H1 (cell line): ENCODE measurements at regions not wholly inside any gene's neighbourhood (a gene's known extent, or its start where the extent isn't known, plus 50 kb on each side); places are given as distances from the start of the nearest gene placed in this dataset.

Experiments used
- CTCF ChIA-PET: fragments of 300-600 bp; sonication (Branson Sonifier 250); formaldehyde crosslinking; loops from one replicate; lab custom pipeline; 2021; ENCODE audit not compliant: partially characterized antibody; lab: Charles Lee
- POLR2A ChIA-PET: fragments of 300-600 bp; sonication (Branson Sonifier 250); formaldehyde crosslinking; loops from one replicate; lab custom pipeline; 2021; ENCODE audit warnings: inconsistent platforms; ENCODE audit not compliant: partially characterized antibody; lab: Charles Lee
- DNase-seq, 2 experiments: peaks; one replicate each; pipeline versions ENCODE4 v3.0.0 to v3.0.0-alpha.2; 2010 to 2022; ENCODE audit warnings: low spot score in 2 of 2, low read depth in 1 of 2, mixed read lengths in 1 of 2
- FAIRE-seq: peaks from 2 replicates; lab custom pipeline; 2011; peaks lifted over from hg19 to GRCh38; lab: Jason Lieb, UNC
- H2AFZ ChIP-seq: 2 replicates; pipeline ENCODE4 v1.8.1; 2012; ENCODE audit warnings: low read length, inconsistent platforms
- H2AK5ac ChIP-seq: 2 replicates; pipeline ENCODE4 v1.6.1; 2013; ENCODE audit warnings: low read depth, low read length
- H2BK120ac ChIP-seq: replicated peaks from 2 replicates; pipeline ENCODE3; 2013; ENCODE audit warnings: low read depth, low read length, inconsistent platforms
- H2BK12ac ChIP-seq: 2 replicates; pipeline ENCODE4 v1.6.1; 2013; ENCODE audit warnings: low read depth, low read length
- H2BK15ac ChIP-seq: 2 replicates; pipeline ENCODE4 v1.6.1; 2013; ENCODE audit warnings: low read length
- H2BK20ac ChIP-seq: 2 replicates; pipeline ENCODE4 v1.6.1; 2013; ENCODE audit warnings: low read length
- H2BK5ac ChIP-seq: 2 replicates; pipeline ENCODE4 v1.6.1; 2013; ENCODE audit warnings: low read depth, low read length
- H3K14ac ChIP-seq: 2 replicates; pipeline ENCODE4 v1.6.1; 2013; ENCODE audit warnings: inconsistent platforms; ENCODE audit not compliant: insufficient read length
- H3K18ac ChIP-seq: 2 replicates; pipeline ENCODE4 v1.6.1; 2013; ENCODE audit warnings: low read length; ENCODE audit errors: extremely low read depth
- H3K23ac ChIP-seq: 2 replicates; pipeline ENCODE4 v1.6.1; 2013; ENCODE audit warnings: inconsistent platforms; ENCODE audit not compliant: insufficient read length
- H3K23me2 ChIP-seq: 2 replicates; pipeline ENCODE4 v1.6.1; 2013; ENCODE audit warnings: low read depth, low read length
- H3K27ac ChIP-seq: 2 replicates; pipeline ENCODE4 v1.6.1; 2011; ENCODE audit warnings: low read depth, low read length, inconsistent platforms
- H3K27me3 ChIP-seq, 4 experiments: replicated peaks in 1 of 4; 1 replicate in 1 of 4; 2 replicates in 3 of 4; pipeline versions ENCODE4 v1.6.1 to v1.8.1; 2011 to 2013; ENCODE audit warnings: low read length in 3 of 4, mild to moderate bottlenecking in 3 of 4, inconsistent platforms in 2 of 4, mixed read lengths in 2 of 4, moderate library complexity in 1 of 4; ENCODE audit not compliant: control insufficient read depth in 3 of 4, insufficient read depth in 3 of 4; ENCODE audit errors: extremely low read depth in 1 of 4
- H3K36me3 ChIP-seq, 4 experiments: 2 replicates each; pipeline versions ENCODE4 v1.6.1 to v1.8.1; 2011 to 2013; ENCODE audit warnings: mild to moderate bottlenecking in 4 of 4, low read length in 3 of 4, moderate library complexity in 2 of 4, control low read depth in 1 of 4, inconsistent platforms in 1 of 4; ENCODE audit not compliant: insufficient read depth in 4 of 4, control insufficient read depth in 2 of 4
- H3K4ac ChIP-seq: replicated peaks from 2 replicates; pipeline ENCODE3; 2013; ENCODE audit warnings: low read length, low read depth, mixed read lengths, inconsistent platforms; ENCODE audit not compliant: insufficient read length
- H3K4me1 ChIP-seq, 4 experiments: replicated peaks in 1 of 4; 1 replicate in 1 of 4; 2 replicates in 3 of 4; pipeline versions ENCODE4 v1.6.1 to v1.8.1; 2011 to 2013; ENCODE audit warnings: low read length in 3 of 4, inconsistent platforms in 2 of 4, mixed read lengths in 1 of 4; ENCODE audit not compliant: insufficient read depth in 4 of 4, control insufficient read depth in 3 of 4
- H3K4me2 ChIP-seq, 2 experiments: 2 replicates each; pipeline versions ENCODE4 v1.6.1 to v1.8.1; 2011 to 2013; ENCODE audit warnings: low read depth in 2 of 2, low read length in 2 of 2, control low read depth in 1 of 2, inconsistent platforms in 1 of 2, mild to moderate bottlenecking in 1 of 2; ENCODE audit not compliant: insufficient read depth in 1 of 2
- H3K4me3 ChIP-seq, 4 experiments: fragments of 200-600, 300-600 bp in 1 of 4; sonication (generic), shearing (Covaris generic), sonication (Bioruptor Twin) in 1 of 4; 2 replicates each; pipeline versions ENCODE4 v1.5.1 to v1.8.1; 2011 to 2016; ENCODE audit warnings: low read length in 4 of 4, low read depth in 3 of 4, control low read depth in 2 of 4, inconsistent platforms in 2 of 4, mild to moderate bottlenecking in 2 of 4, mixed read lengths in 1 of 4, moderate library complexity in 1 of 4; ENCODE audit not compliant: insufficient read depth in 2 of 4; ENCODE audit errors: extremely low read depth in 1 of 4
- H3K56ac ChIP-seq: replicated peaks from 2 replicates; pipeline ENCODE3; 2013; ENCODE audit warnings: low read depth, mild to moderate bottlenecking, mixed read lengths, low read length, inconsistent platforms; ENCODE audit not compliant: insufficient read length
- H3K79me1 ChIP-seq: 2 replicates; pipeline ENCODE4 v1.6.1; 2013; ENCODE audit warnings: low read depth, low read length, control low read depth
- H3K79me2 ChIP-seq, 2 experiments: 2 replicates each; pipeline versions ENCODE4 v1.6.1 to v1.8.1; 2012 to 2013; ENCODE audit warnings: low read length in 2 of 2, mild to moderate bottlenecking in 2 of 2, inconsistent platforms in 1 of 2; ENCODE audit not compliant: insufficient read depth in 2 of 2, control insufficient read depth in 1 of 2
- H3K9ac ChIP-seq, 4 experiments: replicated peaks in 1 of 4; 1 replicate in 1 of 4; 2 replicates in 3 of 4; pipeline versions ENCODE4 v1.6.1 to v1.8.1; 2011 to 2013; ENCODE audit warnings: low read depth in 3 of 4, low read length in 3 of 4, control low read depth in 2 of 4, mild to moderate bottlenecking in 2 of 4, moderate library complexity in 2 of 4, inconsistent platforms in 1 of 4; ENCODE audit errors: extremely low read depth in 1 of 4
- H3K9me3 ChIP-seq, 2 experiments: 2 replicates each; pipeline versions ENCODE4 v1.6.1 to v1.8.1; 2012 to 2013; ENCODE audit warnings: mild to moderate bottlenecking in 2 of 2, moderate library complexity in 2 of 2, control low read depth in 1 of 2, inconsistent platforms in 1 of 2, low read depth in 1 of 2, low read length in 1 of 2, mixed read lengths in 1 of 2; ENCODE audit not compliant: insufficient read depth in 2 of 2
- H4K20me1 ChIP-seq, 2 experiments: replicated peaks in 1 of 2; 2 replicates each; pipeline versions ENCODE3 to v1.8.1; 2011 to 2013; ENCODE audit warnings: inconsistent platforms in 2 of 2, low read length in 2 of 2, mild to moderate bottlenecking in 1 of 2; ENCODE audit not compliant: insufficient read depth in 2 of 2, control insufficient read depth in 1 of 2
- H4K5ac ChIP-seq: 2 replicates; pipeline ENCODE4 v1.6.1; 2013; ENCODE audit warnings: low read length, low read depth, mixed read lengths, inconsistent platforms; ENCODE audit not compliant: insufficient read length
- H4K8ac ChIP-seq: 2 replicates; pipeline ENCODE4 v1.8.0; 2013; ENCODE audit warnings: mild to moderate bottlenecking, moderate library complexity, low read length, inconsistent platforms; ENCODE audit not compliant: insufficient read depth; ENCODE audit errors: extremely low read depth
- H4K91ac ChIP-seq: replicated peaks from 2 replicates; pipeline ENCODE3; 2013; ENCODE audit warnings: low read length, mixed read lengths, inconsistent platforms; ENCODE audit not compliant: insufficient read length
- FOSL1 ChIP-seq: IDR thresholded peaks from 2 replicates; pipeline ENCODE4 v1.6.1; 2011; ENCODE audit warnings: mild to moderate bottlenecking, low read depth, low read length, moderate library complexity; ENCODE audit not compliant: insufficient read depth
- KDM4A ChIP-seq: IDR thresholded peaks from one replicate; pipeline ENCODE4 v1.7.1; 2012; ENCODE audit warnings: low read depth, mild to moderate bottlenecking, moderate library complexity, low read length, inconsistent platforms; ENCODE audit not compliant: severe bottlenecking
- MAX ChIP-seq: IDR thresholded peaks from 2 replicates; pipeline ENCODE4 v1.6.1; 2012; ENCODE audit warnings: inconsistent platforms
- NANOG ChIP-seq: IDR thresholded peaks from 2 replicates; pipeline ENCODE4 v1.6.1; 2011; ENCODE audit warnings: low read length, low read depth, mild to moderate bottlenecking, inconsistent platforms; ENCODE audit not compliant: insufficient read depth, poor library complexity, severe bottlenecking
- POLR2AphosphoS5 ChIP-seq: IDR thresholded peaks from 2 replicates; pipeline ENCODE4 v1.6.1; 2011; ENCODE audit warnings: low read depth, low read length
- RAD21 ChIP-seq, 2 experiments: IDR thresholded peaks in 1 of 2; conservative IDR thresholded peaks in 1 of 2; 2 replicates each; pipeline ENCODE4 v1.6.1; 2011; ENCODE audit warnings: low read depth in 2 of 2, low read length in 2 of 2, improper control_type of control experiment in 1 of 2, inconsistent platforms in 1 of 2, mild to moderate bottlenecking in 1 of 2, moderate library complexity in 1 of 2
- RFX5 ChIP-seq: IDR thresholded peaks from 2 replicates; pipeline ENCODE4 v1.6.1; 2011; ENCODE audit warnings: low read depth, low read length, improper control_type of control experiment, borderline replicate concordance
- SIN3A ChIP-seq, 2 experiments: IDR thresholded peaks in 1 of 2; conservative IDR thresholded peaks in 1 of 2; 2 replicates each; pipeline ENCODE4 v1.6.1; 2011 to 2012; ENCODE audit warnings: low read length in 2 of 2, improper control_type of control experiment in 1 of 2, low read depth in 1 of 2, mild to moderate bottlenecking in 1 of 2
- SP2 ChIP-seq: IDR thresholded peaks from 2 replicates; pipeline ENCODE4 v1.6.1; 2012; ENCODE audit warnings: mild to moderate bottlenecking, low read length, inconsistent platforms
- SUZ12 ChIP-seq: fragments of 200-600 bp; sonication (generic); IDR thresholded peaks from 2 replicates; pipeline ENCODE4 v1.6.1; 2012; ENCODE audit warnings: mild to moderate bottlenecking, inconsistent platforms, low read length, moderate library complexity, mixed read lengths
- TAF7 ChIP-seq: optimal IDR thresholded peaks from 2 replicates; pipeline ENCODE3; 2011; ENCODE audit warnings: low read depth, mild to moderate bottlenecking, inconsistent platforms, low read length, moderate library complexity, borderline replicate concordance
- TCF12 ChIP-seq: IDR thresholded peaks from 2 replicates; pipeline ENCODE4 v1.6.1; 2011; ENCODE audit warnings: low read depth, mild to moderate bottlenecking, low read length
- USF2 ChIP-seq: IDR thresholded peaks from 2 replicates; pipeline ENCODE4 v1.6.1; 2011; ENCODE audit warnings: low read length, improper control_type of control experiment

- Histone ChIP-seq H4K8ac (no peak overlapping the region), H3K56ac (no peak overlapping the region), H3K23me2 (no peaks in the 10 kb centered on the region), H3K4me1 (peaks cover 0 to 2% (median 0%) of the 10 kb centered on the region in 4 experiments; a peak in 1 of 7 replicates), H3K9ac (no peak overlapping the region), H2AFZ (no peak overlapping the region), H2BK12ac (no peak overlapping the region), H3K23ac (no peak overlapping the region), H4K91ac (no peak overlapping the region), H3K14ac (no peak overlapping the region), H4K20me1 (no peaks in the 10 kb centered on the region), H2BK20ac (no peak overlapping the region), H2AK5ac (no peak overlapping the region; the same call in 1 of the 2 replicates), H3K27me3 (peaks cover 0 to 5% (median 4%) of the 10 kb centered on the region in 4 experiments; a peak in 6 of 7 replicates), H2BK120ac (no peak overlapping the region), H3K79me2 (no peaks in the 10 kb centered on the region), H3K4ac (no peak overlapping the region), H3K4me2 (no peak overlapping the region), H4K5ac (no peak overlapping the region), H3K9me3 (peaks cover 0 to 2% of the 10 kb centered on the region in 2 experiments; a peak in 1 of 4 replicates), H3K27ac (no peak overlapping the region), H3K4me3 (no peak overlapping the region), H2BK5ac (no peak overlapping the region), H3K18ac (no peak overlapping the region), H3K79me1 (no peaks in the 10 kb centered on the region), H3K36me3 (no peaks in the 10 kb centered on the region), H2BK15ac (no peak overlapping the region)
- FAIRE-seq: no peak
- no peak for DNase-seq
- ChIA-PET POLR2A (interaction anchor here (1.1 kb wide), 1 partner anchor 167 kb away, joined by 4 read pairs; the partner anchor contains the start of gene SIX2), CTCF (no interaction called here)
- TF ChIP-seq SIN3A (conservative IDR thresholded peaks at IDR 0.05 in 1 of 2, IDR thresholded peaks at IDR 0.05 in 1 of 2; ENCODE audit: low read depth in 1 of 2, low read length in 2 of 2): no peak
- TF ChIP-seq SUZ12: no peak
- no peak for TF ChIP-seq FOSL1
- TF ChIP-seq RAD21 (IDR thresholded peaks at IDR 0.05 in 1 of 2, conservative IDR thresholded peaks at IDR 0.05 in 1 of 2; ENCODE audit: low read depth in 2 of 2, low read length in 2 of 2): no peak
- TF ChIP-seq NANOG: no peak
- no peak for TF ChIP-seq TAF7
- no peak for TF ChIP-seq SP2
- no peak for TF ChIP-seq POLR2AphosphoS5
- no peak for TF ChIP-seq MAX
- no peak for TF ChIP-seq RFX5
- no peak for TF ChIP-seq KDM4A
- TF ChIP-seq TCF12: no peak
- TF ChIP-seq USF2: no peak
Measured at GRCh38 chr2:45176390-45176789, 167.1 kb upstream of the SIX2 start.
